Epithelial cell of proximal tubule (primary cell): ENCODE measurements at regions not wholly inside any gene's neighbourhood (a gene's known extent, or its start where the extent isn't known, plus 50 kb on each side); places are given as distances from the start of the nearest gene placed in this dataset.
"Not testable (repeated sequence)": the region's sequence is repeated elsewhere in the genome, so short reads cannot be mapped to it uniquely, and the experiment has no call there.

Experiments
- DNase-seq: peaks from one replicate; pipeline ENCODE4 v3.0.0-alpha.2; 2011; ENCODE audit warnings: low read depth
- H3K4me3 ChIP-seq: 2 replicates; pipeline ENCODE4 v1.5.1; 2011; ENCODE audit warnings: low read depth, mild to moderate bottlenecking, low read length
- TF ChIP-seq, protein P1 (sequence below): conservative IDR thresholded peaks from 2 replicates; pipeline ENCODE4 v1.5.1; 2012; ENCODE audit warnings: low read depth, mild to moderate bottlenecking, low read length

DNA sequence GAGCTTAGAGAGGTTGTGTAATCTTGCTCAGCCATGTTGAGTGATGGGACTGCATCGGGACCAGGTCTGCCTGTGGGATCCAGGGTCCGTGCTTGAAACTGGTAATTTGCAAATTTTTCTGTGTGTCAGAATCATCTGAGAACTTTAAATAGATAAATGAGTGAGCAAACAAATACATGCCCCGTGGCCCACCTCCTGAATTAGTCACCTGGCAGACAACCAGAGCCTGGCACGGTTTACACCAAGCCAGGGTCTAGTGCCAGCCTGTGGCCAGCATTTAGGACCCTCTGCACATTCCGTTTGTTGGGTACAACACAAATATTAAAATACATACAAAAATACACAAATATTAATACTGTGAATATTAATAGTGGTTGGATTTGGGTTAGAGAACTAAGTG, 90.6 kb upstream of the STOX2 start:
- H3K4me3 ChIP-seq, result no peak overlapping the region
- TF ChIP-seq, protein P1, sequence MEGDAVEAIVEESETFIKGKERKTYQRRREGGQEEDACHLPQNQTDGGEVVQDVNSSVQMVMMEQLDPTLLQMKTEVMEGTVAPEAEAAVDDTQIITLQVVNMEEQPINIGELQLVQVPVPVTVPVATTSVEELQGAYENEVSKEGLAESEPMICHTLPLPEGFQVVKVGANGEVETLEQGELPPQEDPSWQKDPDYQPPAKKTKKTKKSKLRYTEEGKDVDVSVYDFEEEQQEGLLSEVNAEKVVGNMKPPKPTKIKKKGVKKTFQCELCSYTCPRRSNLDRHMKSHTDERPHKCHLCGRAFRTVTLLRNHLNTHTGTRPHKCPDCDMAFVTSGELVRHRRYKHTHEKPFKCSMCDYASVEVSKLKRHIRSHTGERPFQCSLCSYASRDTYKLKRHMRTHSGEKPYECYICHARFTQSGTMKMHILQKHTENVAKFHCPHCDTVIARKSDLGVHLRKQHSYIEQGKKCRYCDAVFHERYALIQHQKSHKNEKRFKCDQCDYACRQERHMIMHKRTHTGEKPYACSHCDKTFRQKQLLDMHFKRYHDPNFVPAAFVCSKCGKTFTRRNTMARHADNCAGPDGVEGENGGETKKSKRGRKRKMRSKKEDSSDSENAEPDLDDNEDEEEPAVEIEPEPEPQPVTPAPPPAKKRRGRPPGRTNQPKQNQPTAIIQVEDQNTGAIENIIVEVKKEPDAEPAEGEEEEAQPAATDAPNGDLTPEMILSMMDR, result no peak
- DNase-seq, result no peak

DNA sequence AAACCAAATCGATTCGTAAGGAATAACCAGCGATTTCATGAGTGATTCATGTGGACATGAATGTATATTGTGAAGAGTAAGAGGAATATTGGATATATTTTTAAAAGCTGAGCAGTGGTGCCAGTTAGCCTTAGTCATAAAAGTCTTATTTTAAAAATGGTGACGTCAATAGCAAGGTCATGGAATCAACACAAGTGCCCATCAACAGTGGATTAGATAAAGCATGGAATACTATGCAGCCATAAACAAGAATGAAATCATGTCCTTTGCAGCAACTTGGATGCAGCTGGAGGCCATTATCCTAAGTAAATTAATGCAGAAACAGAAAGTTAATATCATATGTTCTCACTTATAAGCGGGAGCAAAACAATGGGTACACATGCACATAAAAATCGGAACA, 89.0 kb upstream of the STOX2 start:
- DNase-seq, result no peak
- TF ChIP-seq, protein P1, result no peak
- no peak overlapping the region for H3K4me3 ChIP-seq

DNA sequence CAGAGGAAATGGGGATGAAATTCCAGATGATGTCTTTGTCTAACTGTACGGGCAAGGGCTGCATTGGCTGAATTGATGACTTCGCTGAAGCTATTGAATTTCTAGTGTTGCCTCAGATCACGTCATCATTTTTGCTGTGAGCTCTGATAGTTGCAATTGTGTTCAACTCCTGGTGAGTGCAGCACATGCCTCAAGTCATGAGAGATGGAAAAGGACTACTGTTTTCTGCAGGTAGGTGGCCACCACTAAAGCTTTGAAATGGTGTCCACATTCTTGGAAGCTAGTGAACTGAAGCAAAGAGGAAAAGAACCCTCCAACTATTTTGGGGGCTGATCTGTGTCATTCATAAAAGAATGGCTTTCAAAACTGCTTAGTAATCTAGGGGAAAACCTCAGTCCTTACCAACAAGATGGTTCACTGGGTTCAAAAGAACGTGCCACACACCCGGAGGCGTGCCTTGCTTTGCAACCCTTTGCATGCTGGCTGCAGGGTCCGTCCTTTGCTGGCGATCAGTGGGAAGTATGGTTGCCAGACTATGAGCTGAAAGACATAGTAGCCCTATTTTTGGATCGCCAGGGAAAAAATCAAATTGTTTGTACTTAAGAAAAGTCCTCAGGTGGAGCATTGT, 88.1 kb upstream of the STOX2 start:
- no peak overlapping the region for H3K4me3 ChIP-seq
- TF ChIP-seq, protein P1, result peak; percentile 32
- peak; percentile 80 for DNase-seq

DNA sequence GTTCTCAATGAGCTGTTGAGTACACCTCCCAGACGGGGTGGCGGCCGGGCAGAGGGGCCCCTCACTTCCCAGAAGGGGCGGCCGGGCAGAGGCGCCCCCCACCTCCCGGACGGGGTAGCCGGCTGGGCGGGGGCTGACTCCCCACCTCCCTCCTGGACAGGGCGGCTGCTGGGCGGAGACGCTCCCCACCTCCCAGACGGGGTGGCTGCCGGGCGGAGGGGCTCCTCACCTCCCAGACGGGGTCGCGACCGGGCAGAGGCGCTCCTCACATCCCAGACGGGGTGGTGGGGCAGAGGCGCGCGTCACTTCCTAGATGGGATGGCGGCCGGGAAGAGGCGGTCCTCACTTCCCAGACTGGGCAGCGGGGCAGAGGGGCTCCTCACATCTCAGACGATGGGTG, 86.5 kb upstream of the STOX2 start:
- DNase-seq, H3K4me3 ChIP-seq: not testable (repeated sequence)

DNA sequence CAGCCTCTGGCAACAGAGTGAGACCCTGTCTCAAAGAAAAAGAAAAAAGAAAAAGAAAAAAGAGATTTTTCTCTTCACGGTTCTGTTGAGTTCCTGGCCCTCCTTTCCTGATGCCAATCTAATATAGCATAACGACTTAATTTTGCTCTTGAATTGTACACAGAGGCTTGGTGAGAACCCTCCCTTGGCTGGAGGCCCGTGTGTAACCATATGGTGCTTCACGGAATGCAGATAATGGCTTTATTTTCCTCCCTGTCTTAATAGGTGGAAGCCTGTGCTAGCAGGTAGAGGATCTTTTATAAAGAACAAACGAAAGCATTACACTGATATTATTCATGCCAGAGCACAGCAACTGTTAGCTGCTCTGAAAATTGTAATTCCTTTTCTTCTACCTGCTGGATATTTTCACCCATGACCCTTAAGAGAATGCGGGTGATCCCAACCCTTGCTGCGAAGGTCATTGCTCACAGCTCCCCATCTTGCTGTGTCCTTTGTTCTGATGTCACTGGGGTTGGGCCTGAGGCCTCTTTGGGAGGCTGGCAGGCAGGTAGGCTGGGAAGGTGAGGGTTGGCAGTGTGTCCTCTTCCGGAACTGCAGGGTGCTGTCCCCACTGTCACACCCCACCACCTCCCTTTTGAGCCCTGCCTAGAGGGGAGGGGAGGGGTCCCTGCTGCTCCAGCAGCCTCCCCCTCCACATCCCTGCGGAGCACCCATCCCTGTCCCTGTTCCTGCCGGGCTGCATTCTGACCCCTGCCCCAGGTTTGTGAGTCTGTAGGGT, 83.8 kb upstream of the STOX2 start:
- H3K4me3 ChIP-seq, result no peak overlapping the region
- TF ChIP-seq, protein P1, result no peak
- DNase-seq, result no peak

DNA sequence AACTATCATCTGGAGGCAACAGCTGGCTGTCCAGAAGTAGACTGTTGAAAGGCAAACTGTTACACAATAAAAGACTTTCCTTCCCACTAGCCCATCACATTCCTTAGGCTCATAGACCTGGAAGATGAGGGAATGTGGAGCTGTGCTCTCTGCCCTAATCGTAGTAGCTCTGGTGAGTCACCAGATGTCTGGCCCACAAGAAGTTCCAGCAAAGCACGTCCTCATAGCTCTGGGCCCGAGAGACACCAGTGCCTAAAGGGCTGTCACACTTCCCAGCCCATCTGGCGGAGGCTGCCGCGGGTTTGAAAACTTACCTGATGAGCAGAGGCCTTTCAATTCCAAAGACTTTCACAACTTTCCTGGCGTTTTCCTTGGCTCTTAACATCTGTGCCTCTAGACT, 81.7 kb upstream of the STOX2 start:
- TF ChIP-seq, protein P1, result no peak
- DNase-seq, result peak; percentile 95

DNA sequence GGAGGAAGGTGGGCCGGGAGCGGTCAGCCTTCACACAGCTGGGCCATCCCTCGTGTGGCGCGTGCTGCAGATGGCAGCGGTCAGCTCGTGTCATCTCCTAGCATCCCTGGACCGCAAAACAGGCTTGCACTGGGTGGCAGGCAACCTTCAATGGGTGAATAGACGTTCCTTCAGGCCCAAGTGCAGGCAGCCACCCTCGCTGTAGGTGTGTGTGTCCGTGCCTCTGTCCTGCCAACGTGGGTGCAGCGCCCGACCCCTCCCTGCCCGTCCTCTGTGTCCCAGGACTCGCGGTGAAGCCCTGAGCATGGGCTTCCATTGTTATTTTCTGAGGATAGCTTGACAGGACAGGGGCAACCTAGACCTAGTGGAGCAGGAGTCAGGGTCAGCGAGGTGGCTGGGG, 79.8 kb upstream of the STOX2 start:
- no peak overlapping the region for H3K4me3 ChIP-seq
- TF ChIP-seq, protein P1, result no peak
- DNase-seq, result no peak

More for the DNA sequence above, 81.7 kb upstream of the STOX2 start:
- H3K4me3 ChIP-seq, result no peak overlapping the region
